ENCODE measurements at regions not wholly inside any gene's neighbourhood (a gene's known extent, or its start where the extent isn't known, plus 50 kb on each side); places are given as distances from the start of the nearest gene placed in this dataset.
"Not testable (repeated sequence)": the region's sequence is repeated elsewhere in the genome, so short reads cannot be mapped to it uniquely, and the experiment has no call there.

DNA sequence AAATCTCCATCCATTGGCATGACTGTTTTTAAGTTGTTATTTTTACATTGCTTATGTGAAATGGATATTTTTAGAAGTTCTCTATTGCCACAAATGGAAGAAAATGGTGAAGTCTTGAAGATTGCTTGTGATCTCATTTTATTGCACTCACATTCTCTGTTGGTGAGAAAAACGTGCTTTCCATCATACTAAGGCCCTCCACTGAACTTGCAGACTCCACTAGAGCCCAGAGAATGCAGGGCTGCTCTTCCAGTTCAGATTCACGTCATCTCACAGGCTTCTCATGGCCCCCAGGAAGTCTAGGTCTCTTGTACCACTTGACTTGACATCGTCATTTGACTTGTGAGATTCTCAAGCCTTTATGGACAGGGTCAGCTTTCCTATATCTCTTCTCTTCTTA lies 254.8 kb upstream of the COPS8 start:
- Histone ChIP-seq H3K4me3 (ENCODE audit: low read length) (no peak overlapping the region), H3K9ac (ENCODE audit: low read length) (no peak overlapping the region), H3K18ac (ENCODE audit: low read length) (no peak overlapping the region), H3K4ac (ENCODE audit: low read depth, low read length) (no peak overlapping the region), H2BK15ac (replicated peaks; ENCODE audit: low read depth) (no peak overlapping the region), H3K4me1 (ENCODE audit: control insufficient read depth, low read depth, low read length) (peaks cover 5% of the 10 kb centered on the region), H3K27me3 (ENCODE audit: insufficient read depth, low read length, poor library complexity) (no peaks in the 10 kb centered on the region), H4K5ac (ENCODE audit: low read length) (no peak overlapping the region), H3K79me1 (ENCODE audit: low read length) (no peaks in the 10 kb centered on the region), H3K79me2 (ENCODE audit: control insufficient read depth, insufficient read depth, low read length) (no peaks in the 10 kb centered on the region), H3K4me2 (ENCODE audit: low read length) (no peak overlapping the region), H2AK5ac (ENCODE audit: low read length) (no peak overlapping the region), H2BK120ac (ENCODE audit: low read depth, low read length) (no peak overlapping the region), H4K8ac (ENCODE audit: low read depth, low read length) (no peak overlapping the region), H3K27ac (ENCODE audit: low read depth, low read length) (no peak overlapping the region), H3K56ac (ENCODE audit: low read length) (no peak overlapping the region), H3K23ac (ENCODE audit: low read length) (no peak overlapping the region), H3K36me3 (ENCODE audit: control insufficient read depth, insufficient read depth, low read length) (no peaks in the 10 kb centered on the region), H2BK5ac (ENCODE audit: low read length) (no peak overlapping the region)
- no CpG with 5 or more reads among the region's 3 CpGs for WGBS (ENCODE audit: extremely low coverage, insufficient coverage, low lambda C conversion rate)
- DNase-seq = no peak

- H3K56ac ChIP-seq (ENCODE audit: low read length) = no peak overlapping the region
- H3K4me3 ChIP-seq (ENCODE audit: low read length) = no peak overlapping the region
- H2BK15ac ChIP-seq (replicated peaks; ENCODE audit: low read depth) = no peak overlapping the region
- no peak overlapping the region for H3K4ac ChIP-seq (ENCODE audit: low read depth, low read length)
- H3K27me3 ChIP-seq (ENCODE audit: insufficient read depth, low read length, poor library complexity) = no peaks in the 10 kb centered on the region
- no peak overlapping the region for H3K18ac ChIP-seq (ENCODE audit: low read length)
- no peaks in the 10 kb centered on the region for H3K79me2 ChIP-seq (ENCODE audit: control insufficient read depth, insufficient read depth, low read length)
- H2BK5ac ChIP-seq (ENCODE audit: low read length) = no peak overlapping the region
- no peak overlapping the region for H3K9ac ChIP-seq (ENCODE audit: low read length)
- DNase-seq = no peak
- H3K79me1 ChIP-seq (ENCODE audit: low read length) = no peaks in the 10 kb centered on the region
- H3K36me3 ChIP-seq (ENCODE audit: control insufficient read depth, insufficient read depth, low read length) = no peaks in the 10 kb centered on the region
- H4K5ac ChIP-seq (ENCODE audit: low read length) = no peak overlapping the region
- H3K27ac ChIP-seq (ENCODE audit: low read depth, low read length) = no peak overlapping the region
- no peak overlapping the region for H2BK120ac ChIP-seq (ENCODE audit: low read depth, low read length)
- H3K4me1 ChIP-seq (ENCODE audit: control insufficient read depth, low read depth, low read length) = peaks cover 5% of the 10 kb centered on the region
- no peak overlapping the region for H3K4me2 ChIP-seq (ENCODE audit: low read length)
- H3K23ac ChIP-seq (ENCODE audit: low read length) = no peak overlapping the region
- no peak overlapping the region for H4K8ac ChIP-seq (ENCODE audit: low read depth, low read length)
- no peak overlapping the region for H2AK5ac ChIP-seq (ENCODE audit: low read length)
- no CpG with 5 or more reads among the region's 6 CpGs for WGBS (ENCODE audit: extremely low coverage, insufficient coverage, low lambda C conversion rate)
These were observed 254.0 kb upstream of the COPS8 start for GRCh38 chr2:236831698-236832097.

DNA sequence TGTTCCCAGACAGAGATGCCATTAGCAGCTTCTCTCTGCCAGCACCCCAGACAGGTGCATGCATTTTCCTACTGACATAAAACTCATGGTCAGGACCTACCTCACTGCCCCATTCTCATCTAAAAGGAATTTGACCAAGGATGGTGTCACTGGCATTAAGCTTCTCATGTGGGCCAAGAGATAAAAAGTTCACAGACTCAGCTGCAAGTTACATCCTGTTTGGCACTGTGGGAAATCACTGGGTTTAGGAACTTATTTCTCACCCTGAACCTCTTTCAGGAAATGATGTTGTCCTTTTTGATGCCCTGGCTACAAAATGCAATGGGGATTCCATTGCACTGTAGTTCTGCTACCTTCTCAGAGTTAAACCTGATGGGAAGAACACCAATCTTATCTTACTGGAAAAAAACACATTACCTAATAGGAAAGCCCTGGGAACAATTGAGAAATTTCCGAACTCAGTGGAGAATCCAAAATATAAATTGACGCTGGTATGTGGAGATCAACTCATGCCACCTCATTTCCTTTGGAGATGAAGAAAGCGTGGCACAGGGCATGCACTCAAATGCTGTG lies 252.1 kb upstream of the COPS8 start:
- H3K4me1 ChIP-seq (ENCODE audit: control insufficient read depth, low read depth, low read length) = no peaks in the 10 kb centered on the region
- WGBS (ENCODE audit: extremely low coverage, insufficient coverage, low lambda C conversion rate) = no CpG with 5 or more reads among the region's 3 CpGs
- no peak overlapping the region for H3K18ac ChIP-seq (ENCODE audit: low read length)
- H2BK5ac ChIP-seq (ENCODE audit: low read length) = no peak overlapping the region
- no peaks in the 10 kb centered on the region for H3K79me2 ChIP-seq (ENCODE audit: control insufficient read depth, insufficient read depth, low read length)
- H3K23ac ChIP-seq (ENCODE audit: low read length) = no peak overlapping the region
- H3K9ac ChIP-seq (ENCODE audit: low read length) = no peak overlapping the region
- no peak overlapping the region for H3K4me3 ChIP-seq (ENCODE audit: low read length)
- no peak for DNase-seq
- H3K27ac ChIP-seq (ENCODE audit: low read depth, low read length) = no peak overlapping the region
- no peak overlapping the region for H3K4ac ChIP-seq (ENCODE audit: low read depth, low read length)
- H3K4me2 ChIP-seq (ENCODE audit: low read length) = no peak overlapping the region
- no peak overlapping the region for H3K56ac ChIP-seq (ENCODE audit: low read length)
- H2BK15ac ChIP-seq (replicated peaks; ENCODE audit: low read depth) = no peak overlapping the region
- H3K36me3 ChIP-seq (ENCODE audit: control insufficient read depth, insufficient read depth, low read length) = no peaks in the 10 kb centered on the region
- H3K79me1 ChIP-seq (ENCODE audit: low read length) = no peaks in the 10 kb centered on the region
- H4K8ac ChIP-seq (ENCODE audit: low read depth, low read length) = no peak overlapping the region
- no peak overlapping the region for H2AK5ac ChIP-seq (ENCODE audit: low read length)
- no peak overlapping the region for H4K5ac ChIP-seq (ENCODE audit: low read length)
- no peak overlapping the region for H2BK120ac ChIP-seq (ENCODE audit: low read depth, low read length)
- no peaks in the 10 kb centered on the region for H3K27me3 ChIP-seq (ENCODE audit: insufficient read depth, low read length, poor library complexity)

- H3K4me3 ChIP-seq (ENCODE audit: low read length) = no peak overlapping the region
- H2BK120ac ChIP-seq (ENCODE audit: low read depth, low read length) = no peak overlapping the region
- WGBS (ENCODE audit: extremely low coverage, insufficient coverage, low lambda C conversion rate) = no CpG with 5 or more reads among the region's 1 CpG
These were observed 251.4 kb upstream of the COPS8 start for GRCh38 chr2:236834284-236834683.

GRCh38 chr2:236835307-236836024 lies 250.2 kb upstream of the COPS8 start:
- Histone ChIP-seq H3K36me3 (ENCODE audit: control insufficient read depth, insufficient read depth, low read length) (no peaks in the 10 kb centered on the region), H3K79me2 (ENCODE audit: control insufficient read depth, insufficient read depth, low read length) (no peaks in the 10 kb centered on the region), H3K4ac (ENCODE audit: low read depth, low read length) (no peak overlapping the region), H3K9ac (ENCODE audit: low read length) (no peak overlapping the region), H3K56ac (ENCODE audit: low read length) (no peak overlapping the region), H3K27ac (ENCODE audit: low read depth, low read length) (no peak overlapping the region), H3K4me3 (ENCODE audit: low read length) (no peak overlapping the region), H4K8ac (ENCODE audit: low read depth, low read length) (no peak overlapping the region), H3K27me3 (ENCODE audit: insufficient read depth, low read length, poor library complexity) (no peaks in the 10 kb centered on the region), H2BK120ac (ENCODE audit: low read depth, low read length) (no peak overlapping the region), H2BK15ac (replicated peaks; ENCODE audit: low read depth) (no peak overlapping the region), H3K4me2 (ENCODE audit: low read length) (no peak overlapping the region), H3K79me1 (ENCODE audit: low read length) (no peaks in the 10 kb centered on the region), H3K4me1 (ENCODE audit: control insufficient read depth, low read depth, low read length) (no peaks in the 10 kb centered on the region), H4K5ac (ENCODE audit: low read length) (no peak overlapping the region), H2BK5ac (ENCODE audit: low read length) (no peak overlapping the region), H2AK5ac (ENCODE audit: low read length) (no peak overlapping the region), H3K23ac (ENCODE audit: low read length) (no peak overlapping the region), H3K18ac (ENCODE audit: low read length) (no peak overlapping the region)
- WGBS (ENCODE audit: extremely low coverage, insufficient coverage, low lambda C conversion rate) = no CpG with 5 or more reads among the region's 2 CpGs
- DNase-seq = no peak

More at GRCh38 chr2:236834284-236834683, 251.4 kb upstream of the COPS8 start:
- Histone ChIP-seq H3K27me3 (ENCODE audit: insufficient read depth, low read length, poor library complexity) (no peaks in the 10 kb centered on the region), H3K9ac (ENCODE audit: low read length) (no peak overlapping the region), H3K4me2 (ENCODE audit: low read length) (no peak overlapping the region), H4K8ac (ENCODE audit: low read depth, low read length) (no peak overlapping the region), H3K18ac (ENCODE audit: low read length) (no peak overlapping the region), H3K23ac (ENCODE audit: low read length) (no peak overlapping the region), H3K79me2 (ENCODE audit: control insufficient read depth, insufficient read depth, low read length) (no peaks in the 10 kb centered on the region), H3K4ac (ENCODE audit: low read depth, low read length) (no peak overlapping the region), H2BK5ac (ENCODE audit: low read length) (no peak overlapping the region), H3K4me1 (ENCODE audit: control insufficient read depth, low read depth, low read length) (no peaks in the 10 kb centered on the region), H3K56ac (ENCODE audit: low read length) (no peak overlapping the region), H3K79me1 (ENCODE audit: low read length) (no peaks in the 10 kb centered on the region), H2AK5ac (ENCODE audit: low read length) (no peak overlapping the region), H4K5ac (ENCODE audit: low read length) (no peak overlapping the region), H3K27ac (ENCODE audit: low read depth, low read length) (no peak overlapping the region), H3K36me3 (ENCODE audit: control insufficient read depth, insufficient read depth, low read length) (no peaks in the 10 kb centered on the region), H2BK15ac (replicated peaks; ENCODE audit: low read depth) (no peak overlapping the region)
- DNase-seq = no peak

GRCh38 chr2:236836028-236836427 lies 249.7 kb upstream of the COPS8 start:
- not testable (repeated sequence) for H3K4me3 ChIP-seq (ENCODE audit: low read length); H4K8ac ChIP-seq (ENCODE audit: low read depth, low read length); H3K27me3 ChIP-seq (ENCODE audit: insufficient read depth, low read length, poor library complexity); H3K4ac ChIP-seq (ENCODE audit: low read depth, low read length); H3K18ac ChIP-seq (ENCODE audit: low read length); H2BK120ac ChIP-seq (ENCODE audit: low read depth, low read length); H3K9ac ChIP-seq (ENCODE audit: low read length); H3K56ac ChIP-seq (ENCODE audit: low read length); H2AK5ac ChIP-seq (ENCODE audit: low read length); H2BK15ac ChIP-seq (replicated peaks; ENCODE audit: low read depth); H3K79me2 ChIP-seq (ENCODE audit: control insufficient read depth, insufficient read depth, low read length); H3K23ac ChIP-seq (ENCODE audit: low read length); H3K4me1 ChIP-seq (ENCODE audit: control insufficient read depth, low read depth, low read length); H3K27ac ChIP-seq (ENCODE audit: low read depth, low read length); H4K5ac ChIP-seq (ENCODE audit: low read length); H3K79me1 ChIP-seq (ENCODE audit: low read length); H3K36me3 ChIP-seq (ENCODE audit: control insufficient read depth, insufficient read depth, low read length); H2BK5ac ChIP-seq (ENCODE audit: low read length); DNase-seq; H3K4me2 ChIP-seq (ENCODE audit: low read length)
- no CpG with 5 or more reads among the region's 2 CpGs for WGBS (ENCODE audit: extremely low coverage, insufficient coverage, low lambda C conversion rate)

Measured in mesendoderm (in vitro differentiated cells).